Activated T-helper 17 cell treated with anti-CD3 and anti-CD28 coated beads, Interleukin-2, amount 50 U/mL, for 72 hours (primary cell): ENCODE measurements at regions not wholly inside any gene's neighbourhood (a gene's known extent, or its start where the extent isn't known, plus 50 kb on each side); places are given as distances from the start of the nearest gene placed in this dataset.

ENCODE experiments used
- ATAC-seq: fragments of 150-1000 bp; cut with Tn5 transposase; replicated peaks from 2 replicates; pipeline ENCODE4 v1.10.0; 2021; ENCODE audit warnings: mild to moderate bottlenecking, moderate library complexity
- H3K27ac Mint-ChIP-seq: one replicate; pipeline ENCODE4 v1.8.0; 2022; ENCODE audit warnings: mixed read lengths
- H3K27me3 Mint-ChIP-seq: one replicate; pipeline ENCODE4 v1.8.0; 2022; ENCODE audit warnings: mixed read lengths
- H3K36me3 Mint-ChIP-seq: one replicate; pipeline ENCODE4 v1.8.0; 2022; ENCODE audit warnings: low read depth, mild to moderate bottlenecking, mixed read lengths
- H3K4me1 Mint-ChIP-seq: one replicate; pipeline ENCODE4 v1.8.0; 2022; ENCODE audit warnings: mixed read lengths
- H3K4me3 Mint-ChIP-seq: one replicate; pipeline ENCODE4 v1.8.0; 2022; ENCODE audit warnings: mild to moderate bottlenecking, mixed read lengths
- H3K9me3 Mint-ChIP-seq: one replicate; pipeline ENCODE4 v1.8.0; 2022; ENCODE audit warnings: mixed read lengths

GRCh38 chr18:24546307-24546706 lies 85.9 kb downstream of the HRH4 start:
- Mint-ChIP-seq H3K4me1 (no peaks in the 10 kb centered on the region), H3K9me3 (no peaks in the 10 kb centered on the region), H3K27me3 (peaks cover 14% of the 10 kb centered on the region), H3K4me3 (no peak overlapping the region), H3K36me3 (no peaks in the 10 kb centered on the region), H3K27ac (no peak overlapping the region)
- no peak for ATAC-seq

GRCh38 chr18:24548583-24548982 lies 88.1 kb downstream of the HRH4 start:
- Mint-ChIP-seq H3K27me3 (peaks cover 7% of the 10 kb centered on the region), H3K4me1 (no peaks in the 10 kb centered on the region), H3K4me3 (no peak overlapping the region), H3K9me3 (no peaks in the 10 kb centered on the region), H3K36me3 (no peaks in the 10 kb centered on the region), H3K27ac (no peak overlapping the region)
- ATAC-seq, result no peak

- Mint-ChIP-seq H3K4me3 (no peak overlapping the region), H3K9me3 (no peaks in the 10 kb centered on the region), H3K4me1 (no peaks in the 10 kb centered on the region), H3K27ac (no peak overlapping the region), H3K27me3 (peaks cover 7% of the 10 kb centered on the region), H3K36me3 (no peaks in the 10 kb centered on the region)
- no peak for ATAC-seq
These were observed 91.8 kb downstream of the HRH4 start for GRCh38 chr18:24552218-24552617.

- no peak overlapping the region for H3K27ac Mint-ChIP-seq
- peaks cover 18% of the 10 kb centered on the region for H3K27me3 Mint-ChIP-seq
- no peaks in the 10 kb centered on the region for H3K4me1 Mint-ChIP-seq
- H3K4me3 Mint-ChIP-seq, result no peak overlapping the region
- no peaks in the 10 kb centered on the region for H3K9me3 Mint-ChIP-seq
- ATAC-seq, result no peak
- H3K36me3 Mint-ChIP-seq, result no peaks in the 10 kb centered on the region
These were observed 93.3 kb downstream of the HRH4 start for GRCh38 chr18:24553571-24554285.

- Mint-ChIP-seq H3K36me3 (no peaks in the 10 kb centered on the region), H3K27me3 (peaks cover 34% of the 10 kb centered on the region), H3K27ac (no peak overlapping the region), H3K9me3 (no peaks in the 10 kb centered on the region), H3K4me1 (no peaks in the 10 kb centered on the region), H3K4me3 (no peak overlapping the region)
- no peak for ATAC-seq
These were observed 98.0 kb downstream of the HRH4 start for GRCh38 chr18:24558403-24558802.

GRCh38 chr18:24559526-24559925 lies 99.1 kb downstream of the HRH4 start:
- peaks cover 40% of the 10 kb centered on the region for H3K27me3 Mint-ChIP-seq
- H3K4me1 Mint-ChIP-seq, result no peaks in the 10 kb centered on the region
- no peak overlapping the region for H3K4me3 Mint-ChIP-seq
- ATAC-seq, result no peak
- no peak overlapping the region for H3K27ac Mint-ChIP-seq
- H3K36me3 Mint-ChIP-seq, result no peaks in the 10 kb centered on the region
- no peaks in the 10 kb centered on the region for H3K9me3 Mint-ChIP-seq

- ATAC-seq, result no peak
- no peaks in the 10 kb centered on the region for H3K4me1 Mint-ChIP-seq
- no peaks in the 10 kb centered on the region for H3K36me3 Mint-ChIP-seq
- H3K4me3 Mint-ChIP-seq, result no peak overlapping the region
- H3K27ac Mint-ChIP-seq, result no peak overlapping the region
- no peaks in the 10 kb centered on the region for H3K9me3 Mint-ChIP-seq
- peaks cover 41% of the 10 kb centered on the region for H3K27me3 Mint-ChIP-seq
These were observed 100.1 kb downstream of the HRH4 start for GRCh38 chr18:24560511-24560981.

- Mint-ChIP-seq H3K9me3 (no peaks in the 10 kb centered on the region), H3K36me3 (no peaks in the 10 kb centered on the region), H3K27me3 (peaks cover 39% of the 10 kb centered on the region), H3K27ac (no peak overlapping the region), H3K4me1 (no peaks in the 10 kb centered on the region), H3K4me3 (no peak overlapping the region)
- no peak for ATAC-seq
These were observed 101.0 kb downstream of the HRH4 start for GRCh38 chr18:24561369-24561965.

- Mint-ChIP-seq H3K4me1 (no peaks in the 10 kb centered on the region), H3K9me3 (no peaks in the 10 kb centered on the region), H3K36me3 (no peaks in the 10 kb centered on the region), H3K27me3 (peaks cover 17% of the 10 kb centered on the region), H3K27ac (no peak overlapping the region), H3K4me3 (no peak overlapping the region)
- ATAC-seq, result no peak
These were observed 106.8 kb downstream of the HRH4 start for GRCh38 chr18:24567199-24567598.

GRCh38 chr18:24570716-24571115 lies 110.3 kb downstream of the HRH4 start:
- Mint-ChIP-seq H3K9me3 (no peaks in the 10 kb centered on the region), H3K4me3 (no peak overlapping the region), H3K4me1 (no peaks in the 10 kb centered on the region), H3K27ac (no peak overlapping the region), H3K36me3 (no peaks in the 10 kb centered on the region), H3K27me3 (peaks cover 8% of the 10 kb centered on the region)
- no peak for ATAC-seq

- Mint-ChIP-seq H3K9me3 (no peaks in the 10 kb centered on the region), H3K27ac (no peak overlapping the region), H3K27me3 (peaks cover 38% of the 10 kb centered on the region), H3K36me3 (no peaks in the 10 kb centered on the region), H3K4me1 (no peaks in the 10 kb centered on the region), H3K4me3 (no peak overlapping the region)
- no peak for ATAC-seq
These were observed 122.3 kb downstream of the HRH4 start for GRCh38 chr18:24582771-24583170.

- Mint-ChIP-seq H3K27ac (no peak overlapping the region), H3K9me3 (no peaks in the 10 kb centered on the region), H3K36me3 (no peaks in the 10 kb centered on the region), H3K27me3 (peaks cover 38% of the 10 kb centered on the region), H3K4me1 (no peaks in the 10 kb centered on the region), H3K4me3 (no peak overlapping the region)
- no peak for ATAC-seq
These were observed 123.8 kb downstream of the HRH4 start for GRCh38 chr18:24584205-24584604.

- no peaks in the 10 kb centered on the region for H3K36me3 Mint-ChIP-seq
- no peak for ATAC-seq
These were observed 124.4 kb downstream of the HRH4 start for GRCh38 chr18:24584813-24585212.

GRCh38 chr18:24585996-24586566 lies 125.6 kb downstream of the HRH4 start:
- Mint-ChIP-seq H3K27me3 (peaks cover 31% of the 10 kb centered on the region), H3K36me3 (no peaks in the 10 kb centered on the region), H3K9me3 (no peaks in the 10 kb centered on the region), H3K27ac (no peak overlapping the region), H3K4me1 (no peaks in the 10 kb centered on the region), H3K4me3 (no peak overlapping the region)
- ATAC-seq, result no peak

More at GRCh38 chr18:24584813-24585212, 124.4 kb downstream of the HRH4 start:
- Mint-ChIP-seq H3K27me3 (peaks cover 32% of the 10 kb centered on the region), H3K27ac (no peak overlapping the region), H3K4me1 (no peaks in the 10 kb centered on the region), H3K4me3 (no peak overlapping the region), H3K9me3 (no peaks in the 10 kb centered on the region)

- H3K36me3 Mint-ChIP-seq, result no peaks in the 10 kb centered on the region
- no peak overlapping the region for H3K27ac Mint-ChIP-seq
- ATAC-seq, result no peak
- no peaks in the 10 kb centered on the region for H3K4me1 Mint-ChIP-seq
- H3K9me3 Mint-ChIP-seq, result no peaks in the 10 kb centered on the region
- H3K4me3 Mint-ChIP-seq, result no peak overlapping the region
- H3K27me3 Mint-ChIP-seq, result peaks cover 24% of the 10 kb centered on the region
These were observed 126.4 kb downstream of the HRH4 start for GRCh38 chr18:24586662-24587360.
